ENCODE measurements at regions not wholly inside any gene's neighbourhood (a gene's known extent, or its start where the extent isn't known, plus 50 kb on each side); places are given as distances from the start of the nearest gene placed in this dataset.

GRCh38 chr13:72071713-72072112, 204.7 kb upstream of the DACH1 start:
- no peak for TF ChIP-seq ZFP41 (CRISPR knock-in tag; IDR thresholded peaks at IDR 0.05; ENCODE audit: borderline replicate concordance)
- TF ChIP-seq ASH2L (IDR thresholded peaks at IDR 0.05; ENCODE audit: insufficient read length, low read depth, low read length), result no peak
- no peak for TF ChIP-seq CTCF (CRISPR knock-in tag; IDR thresholded peaks at IDR 0.05)
- TF ChIP-seq JUN (CRISPR knock-in tag; IDR thresholded peaks at IDR 0.05), result no peak
- no peak for TF ChIP-seq BRCA1 (CRISPR knock-in tag; IDR thresholded peaks at IDR 0.05)
- no peak for TF ChIP-seq ZNF781 (CRISPR knock-in tag; IDR thresholded peaks at IDR 0.05; ENCODE audit: borderline replicate concordance, not compliant biosample characterization)
- TF ChIP-seq MYC (CRISPR knock-in tag; IDR thresholded peaks at IDR 0.05; ENCODE audit: borderline replicate concordance), result no peak
- TF ChIP-seq, protein P1, sequence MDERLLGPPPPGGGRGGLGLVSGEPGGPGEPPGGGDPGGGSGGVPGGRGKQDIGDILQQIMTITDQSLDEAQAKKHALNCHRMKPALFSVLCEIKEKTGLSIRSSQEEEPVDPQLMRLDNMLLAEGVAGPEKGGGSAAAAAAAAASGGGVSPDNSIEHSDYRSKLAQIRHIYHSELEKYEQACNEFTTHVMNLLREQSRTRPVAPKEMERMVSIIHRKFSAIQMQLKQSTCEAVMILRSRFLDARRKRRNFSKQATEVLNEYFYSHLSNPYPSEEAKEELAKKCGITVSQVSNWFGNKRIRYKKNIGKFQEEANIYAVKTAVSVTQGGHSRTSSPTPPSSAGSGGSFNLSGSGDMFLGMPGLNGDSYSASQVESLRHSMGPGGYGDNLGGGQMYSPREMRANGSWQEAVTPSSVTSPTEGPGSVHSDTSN (CRISPR knock-in tag; IDR thresholded peaks at IDR 0.05), result no peak
- no peak for TF ChIP-seq RFXANK (CRISPR knock-in tag; IDR thresholded peaks at IDR 0.05)
- no peak for TF ChIP-seq POLR2AphosphoS5 (IDR thresholded peaks at IDR 0.05; ENCODE audit: low read depth, low read length)
- no peak for TF ChIP-seq TAF1 (CRISPR knock-in tag; IDR thresholded peaks at IDR 0.05)
